GM18873 (cell line): ENCODE measurements at regions not wholly inside any gene's neighbourhood (a gene's known extent, or its start where the extent isn't known, plus 50 kb on each side); places are given as distances from the start of the nearest gene placed in this dataset.
"Not testable (repeated sequence)": the region's sequence is repeated elsewhere in the genome, so short reads cannot be mapped to it uniquely, and the experiment has no call there.

Source experiments
- ATAC-seq: cut with Tn5 transposase; IDR thresholded peaks from one replicate; pipeline ENCODE4 v1.9.1; 2021; ENCODE audit warnings: mild to moderate bottlenecking, moderate library complexity, moderate number of reproducible peaks; ENCODE audit not compliant: unreplicated experiment, low FRiP score

- ATAC-seq: no peak
Measured at GRCh38 chr11:98536023-98536422, 484.7 kb upstream of the CNTN5 start.

- ATAC-seq: not testable (repeated sequence)
Measured at GRCh38 chr11:98538358-98538757, 482.4 kb upstream of the CNTN5 start.

GRCh38 chr11:98545544-98546175 is 475.1 kb upstream of the CNTN5 start:
- no peak for ATAC-seq

GRCh38 chr11:98549571-98549970 is 471.2 kb upstream of the CNTN5 start:
- ATAC-seq: no peak

GRCh38 chr11:98559961-98560360 is 460.8 kb upstream of the CNTN5 start:
- no peak for ATAC-seq

- no peak for ATAC-seq
Measured at GRCh38 chr11:98561252-98561651, 459.5 kb upstream of the CNTN5 start.

- no peak for ATAC-seq
Measured at GRCh38 chr11:98561877-98562395, 458.8 kb upstream of the CNTN5 start.

GRCh38 chr11:98564233-98564632 is 456.5 kb upstream of the CNTN5 start:
- no peak for ATAC-seq

- ATAC-seq: no peak
Measured at GRCh38 chr11:98564881-98565280, 455.9 kb upstream of the CNTN5 start.

- ATAC-seq: no peak
Measured at GRCh38 chr11:98565311-98565710, 455.4 kb upstream of the CNTN5 start.

- ATAC-seq: no peak
Measured at GRCh38 chr11:98566978-98567377, 453.8 kb upstream of the CNTN5 start.

- no peak for ATAC-seq
Measured at GRCh38 chr11:98568013-98568412, 452.7 kb upstream of the CNTN5 start.

GRCh38 chr11:98572941-98573340 is 447.8 kb upstream of the CNTN5 start:
- ATAC-seq: no peak

- no peak for ATAC-seq
Measured at GRCh38 chr11:98587884-98588283, 432.9 kb upstream of the CNTN5 start.

- no peak for ATAC-seq
Measured at GRCh38 chr11:98589967-98590366, 430.8 kb upstream of the CNTN5 start.

- ATAC-seq: no peak
Measured at GRCh38 chr11:98600103-98600502, 420.6 kb upstream of the CNTN5 start.

GRCh38 chr11:98600786-98601773 is 419.7 kb upstream of the CNTN5 start:
- no peak for ATAC-seq

- ATAC-seq: no peak
Measured at GRCh38 chr11:98616098-98616655, 404.6 kb upstream of the CNTN5 start.

- no peak for ATAC-seq
Measured at GRCh38 chr11:98621767-98622166, 399.0 kb upstream of the CNTN5 start.

GRCh38 chr11:98625526-98625925 is 395.2 kb upstream of the CNTN5 start:
- ATAC-seq: no peak

- no peak for ATAC-seq
Measured at GRCh38 chr11:98630736-98631135, 390.0 kb upstream of the CNTN5 start.
